Peyer's patch (tissue), 4 donors: ENCODE measurements at regions not wholly inside any gene's neighbourhood (a gene's known extent, or its start where the extent isn't known, plus 50 kb on each side); places are given as distances from the start of the nearest gene placed in this dataset.

Experiments used
- POLR2A ChIP-seq, 2 donors: fragments of 450-650 bp; IDR thresholded peaks; one replicate each; pipeline ENCODE4 v1.5.1; 2017; ENCODE audit warnings: antibody characterized with exemption in 2 of 2, mild to moderate bottlenecking in 2 of 2, moderate library complexity in 2 of 2
- TF ChIP-seq, protein P1 (sequence below), 6 experiments: fragments of 450-650 bp in 4 of 6; fragments of 200-600 bp in 2 of 6; sonication (generic) in 1 of 6; IDR thresholded peaks; one replicate each; pipeline ENCODE4 v1.5.1; 2017 to 2019; ENCODE audit warnings: antibody characterized with exemption in 6 of 6, mild to moderate bottlenecking in 3 of 6, moderate library complexity in 1 of 6

- TF ChIP-seq, protein P1, sequence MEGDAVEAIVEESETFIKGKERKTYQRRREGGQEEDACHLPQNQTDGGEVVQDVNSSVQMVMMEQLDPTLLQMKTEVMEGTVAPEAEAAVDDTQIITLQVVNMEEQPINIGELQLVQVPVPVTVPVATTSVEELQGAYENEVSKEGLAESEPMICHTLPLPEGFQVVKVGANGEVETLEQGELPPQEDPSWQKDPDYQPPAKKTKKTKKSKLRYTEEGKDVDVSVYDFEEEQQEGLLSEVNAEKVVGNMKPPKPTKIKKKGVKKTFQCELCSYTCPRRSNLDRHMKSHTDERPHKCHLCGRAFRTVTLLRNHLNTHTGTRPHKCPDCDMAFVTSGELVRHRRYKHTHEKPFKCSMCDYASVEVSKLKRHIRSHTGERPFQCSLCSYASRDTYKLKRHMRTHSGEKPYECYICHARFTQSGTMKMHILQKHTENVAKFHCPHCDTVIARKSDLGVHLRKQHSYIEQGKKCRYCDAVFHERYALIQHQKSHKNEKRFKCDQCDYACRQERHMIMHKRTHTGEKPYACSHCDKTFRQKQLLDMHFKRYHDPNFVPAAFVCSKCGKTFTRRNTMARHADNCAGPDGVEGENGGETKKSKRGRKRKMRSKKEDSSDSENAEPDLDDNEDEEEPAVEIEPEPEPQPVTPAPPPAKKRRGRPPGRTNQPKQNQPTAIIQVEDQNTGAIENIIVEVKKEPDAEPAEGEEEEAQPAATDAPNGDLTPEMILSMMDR (IDR thresholded peaks at IDR 0.05) = no peak
- no peak for TF ChIP-seq POLR2A (IDR thresholded peaks at IDR 0.05)
Observed at GRCh38 chr22:48834404-48834803, 993.3 kb downstream of the BRD1 start.
